Endothelial cell of umbilical vein (primary cell): ENCODE measurements at regions not wholly inside any gene's neighbourhood (a gene's known extent, or its start where the extent isn't known, plus 50 kb on each side); places are given as distances from the start of the nearest gene placed in this dataset.

Experiments
- BruUV-seq: library from RNA; stranded (reverse); fragments of 400-500 nt; replicated peaks from 2 replicates; lab custom pipeline; 2021; lab: Mats Ljungman, UMichigan
- CTCF ChIA-PET: fragments of 300-600, 350-600 bp; sonication (Branson Sonifier 250); formaldehyde crosslinking; loops from one replicate; lab custom pipeline; 2021; ENCODE audit warnings: antibody characterized with exemption, inconsistent platforms; lab: Charles Lee
- POLR2A ChIA-PET: fragments of 300-600, 350-600 bp; sonication (Branson Sonifier 250); formaldehyde crosslinking; loops from one replicate; lab custom pipeline; 2021; ENCODE audit warnings: antibody characterized with exemption, inconsistent platforms; lab: Charles Lee
- DNase-seq: peaks from one replicate; pipeline ENCODE4 v3.0.0-alpha.2; 2011; ENCODE audit warnings: low read depth, low spot score
- FAIRE-seq: peaks from 2 replicates; lab custom pipeline; 2011; peaks lifted over from hg19 to GRCh38; lab: Jason Lieb, UNC
- H2AFZ ChIP-seq: 2 replicates; pipeline ENCODE4 v1.6.0; 2012; ENCODE audit warnings: low read depth, low read length, control low read depth, inconsistent platforms
- H3K27ac ChIP-seq: 2 replicates; pipeline ENCODE4 v1.5.1; 2011; ENCODE audit warnings: low read depth, mild to moderate bottlenecking, control low read depth, low read length, moderate library complexity; ENCODE audit not compliant: insufficient read depth
- H3K27me3 ChIP-seq, 2 experiments: 2 replicates each; pipeline versions ENCODE4 v1.6.0 to v1.6.1; 2011; ENCODE audit warnings: low read length in 2 of 2, mixed read lengths in 1 of 2; ENCODE audit not compliant: control insufficient read depth in 2 of 2, insufficient read depth in 2 of 2
- H3K36me3 ChIP-seq, 2 experiments: 2 replicates in 1 of 2; 3 replicates in 1 of 2; pipeline ENCODE4 v1.5.1; 2011; ENCODE audit warnings: low read length in 2 of 2, mild to moderate bottlenecking in 1 of 2, moderate library complexity in 1 of 2; ENCODE audit not compliant: control insufficient read depth in 2 of 2, insufficient read depth in 2 of 2; ENCODE audit errors: extremely low read depth in 1 of 2
- H3K4me1 ChIP-seq: 3 replicates; pipeline ENCODE4 v1.5.1; 2011; ENCODE audit warnings: mild to moderate bottlenecking, low read length; ENCODE audit not compliant: control insufficient read depth, insufficient read depth; ENCODE audit errors: extremely low read depth
- H3K4me2 ChIP-seq: 2 replicates; pipeline ENCODE4 v1.6.1; 2011; ENCODE audit warnings: low read length, control low read depth, mixed read lengths; ENCODE audit not compliant: insufficient read depth
- H3K4me3 ChIP-seq, 3 experiments: fragments of 200-600 bp in 1 of 3; sonication (generic), shearing (Covaris generic) in 1 of 3; replicated peaks in 1 of 3; 2 replicates each; pipeline ENCODE4 v1.5.1; 2011 to 2016; ENCODE audit warnings: control low read depth in 3 of 3, low read length in 3 of 3, mild to moderate bottlenecking in 2 of 3, inconsistent platforms in 1 of 3, low read depth in 1 of 3, moderate library complexity in 1 of 3; ENCODE audit not compliant: insufficient read depth in 1 of 3
- H3K79me2 ChIP-seq: 2 replicates; pipeline ENCODE4 v1.6.0; 2012; ENCODE audit warnings: low read length, inconsistent platforms; ENCODE audit not compliant: control insufficient read depth, insufficient read depth
- H3K9ac ChIP-seq: replicated peaks from 2 replicates; pipeline ENCODE3; 2011; ENCODE audit warnings: low read length, control low read depth; ENCODE audit not compliant: insufficient read depth; ENCODE audit errors: extremely low read depth
- H3K9me1 ChIP-seq: replicated peaks from 3 replicates; pipeline ENCODE4 v1.6.0; 2011; ENCODE audit warnings: mild to moderate bottlenecking, low read length; ENCODE audit not compliant: control insufficient read depth, insufficient read depth; ENCODE audit errors: extremely low read depth
- H3K9me3 ChIP-seq: replicated peaks from 2 replicates; pipeline ENCODE4 v1.5.1; 2012; ENCODE audit warnings: low read length, inconsistent platforms; ENCODE audit not compliant: control insufficient read depth, insufficient read depth
- H4K20me1 ChIP-seq: replicated peaks from 2 replicates; pipeline ENCODE3; 2011; ENCODE audit warnings: mild to moderate bottlenecking, low read length; ENCODE audit not compliant: control insufficient read depth, insufficient read depth; ENCODE audit errors: extremely low read depth
- CTCF ChIP-seq, 2 donors: IDR thresholded peaks; 1 replicate in 1 of 2; 2 replicates in 1 of 2; pipeline ENCODE4 v1.5.1; 2011; ENCODE audit warnings: low read length in 2 of 2, mild to moderate bottlenecking in 2 of 2, moderate library complexity in 2 of 2, control low read depth in 1 of 2, inconsistent platforms in 1 of 2, low read depth in 1 of 2; ENCODE audit not compliant: insufficient read depth in 1 of 2; ENCODE audit errors: extremely low read depth in 1 of 2
- EZH2 ChIP-seq: IDR thresholded peaks from 2 replicates; pipeline ENCODE4 v1.6.1; 2012; ENCODE audit warnings: borderline replicate concordance, low read depth, mild to moderate bottlenecking, moderate library complexity, low read length, inconsistent platforms; ENCODE audit not compliant: severe bottlenecking
- FOS ChIP-seq: IDR thresholded peaks from 2 replicates; pipeline ENCODE4 v1.6.1; 2011; ENCODE audit warnings: mild to moderate bottlenecking, low read length, moderate library complexity, borderline replicate concordance; ENCODE audit not compliant: insufficient read depth
- GATA2 ChIP-seq: IDR thresholded peaks from 2 replicates; pipeline ENCODE4 v1.7.0; 2011; ENCODE audit warnings: low read depth, mild to moderate bottlenecking, moderate library complexity, mixed read lengths, low read length; ENCODE audit not compliant: insufficient read length, insufficient read depth
- JUN ChIP-seq: IDR thresholded peaks from 2 replicates; pipeline ENCODE4 v1.6.1; 2011; ENCODE audit warnings: borderline replicate concordance, low read depth; ENCODE audit not compliant: insufficient read length, insufficient read depth
- MAX ChIP-seq: IDR thresholded peaks from 2 replicates; pipeline ENCODE4 v1.6.1; 2011; ENCODE audit not compliant: insufficient read depth, insufficient read length
- POLR2A ChIP-seq: IDR thresholded peaks from 2 replicates; pipeline ENCODE4 v1.6.1; 2012; ENCODE audit warnings: low read depth, mild to moderate bottlenecking, control low read depth, low read length
- POLR2AphosphoS5 ChIP-seq: IDR thresholded peaks from 2 replicates; pipeline ENCODE4 v1.6.1; 2012; ENCODE audit warnings: low read depth, mild to moderate bottlenecking, control low read depth, low read length, moderate library complexity; ENCODE audit not compliant: insufficient read depth
- dilution Hi-C: fragments of 300-500 bp; cut with MboI; formaldehyde crosslinking; loops from one replicate; pipeline ENCODE4 v1.15.0; 2019; ENCODE audit warnings: low sequenced_read_pairs; ENCODE audit not compliant: extremely low pct_ligation_motif_present
- intact Hi-C: fragments of 100-400 bp; cut with micrococcal nuclease; formaldehyde crosslinking; loops from one replicate; pipeline ENCODE4 v1.10.0; 2022

GRCh38 chr7:157485361-157485831, 148.6 kb downstream of the DNAJB6 start:
- Histone ChIP-seq H3K36me3 (no peaks in the 10 kb centered on the region), H3K9me3 (no peaks in the 10 kb centered on the region), H3K9me1 (no peaks in the 10 kb centered on the region), H3K27me3 (no peaks in the 10 kb centered on the region), H3K27ac (no peak overlapping the region), H3K79me2 (no peaks in the 10 kb centered on the region), H2AFZ (no peak overlapping the region), H3K4me3 (no peak overlapping the region), H3K9ac (no peak overlapping the region), H3K4me2 (no peak overlapping the region), H3K4me1 (no peaks in the 10 kb centered on the region), H4K20me1 (no peaks in the 10 kb centered on the region)
- intact Hi-C loops (no loop called here), dilution Hi-C loops (no loop called here)
- no TSS peak for BruUV-seq
- no peak for DNase-seq
- CTCF ChIA-PET = no interaction called here
- TF ChIP-seq GATA2 (no peak), FOS (no peak), MAX (no peak), EZH2 (no peak), POLR2AphosphoS5 (no peak)
- no peak for FAIRE-seq
- POLR2A ChIA-PET = no interaction called here

GRCh38 chr7:157486007-157486755, 149.4 kb downstream of the DNAJB6 start:
- no peaks in the 10 kb centered on the region for H3K9me1 ChIP-seq
- H3K4me1 ChIP-seq = no peaks in the 10 kb centered on the region
- H3K79me2 ChIP-seq = no peaks in the 10 kb centered on the region
- H4K20me1 ChIP-seq = no peaks in the 10 kb centered on the region
- POLR2A ChIA-PET = no interaction called here
- no peak overlapping the region for H2AFZ ChIP-seq
- no peak for TF ChIP-seq MAX
- TF ChIP-seq POLR2AphosphoS5 = no peak
- TF ChIP-seq GATA2 = no peak
- no peak for TF ChIP-seq FOS
- TF ChIP-seq POLR2A = no peak
- TF ChIP-seq JUN = no peak
- TF ChIP-seq EZH2 = no peak
- no peak for TF ChIP-seq CTCF (IDR thresholded peaks at IDR 0.05; ENCODE audit: extremely low read depth in 1 of 2, insufficient read depth in 1 of 2, low read depth in 1 of 2, low read length in 2 of 2)
- no peak overlapping the region for H3K9ac ChIP-seq
- no TSS peak for BruUV-seq
- DNase-seq = no peak
- no peaks in the 10 kb centered on the region for H3K27me3 ChIP-seq
- H3K9me3 ChIP-seq = no peaks in the 10 kb centered on the region
- intact Hi-C loops = no loop called here
- no peak overlapping the region for H3K4me3 ChIP-seq
- H3K36me3 ChIP-seq = no peaks in the 10 kb centered on the region
- dilution Hi-C loops = no loop called here
- CTCF ChIA-PET = no interaction called here
- H3K27ac ChIP-seq = no peak overlapping the region
- H3K4me2 ChIP-seq = no peak overlapping the region
- FAIRE-seq = no peak
